OCI-LY3 (cell line): ENCODE measurements at regions not wholly inside any gene's neighbourhood (a gene's known extent, or its start where the extent isn't known, plus 50 kb on each side); places are given as distances from the start of the nearest gene placed in this dataset.

ENCODE experiments used
- H2AFZ ChIP-seq: fragments of 200-600, 300-600 bp; shearing (Covaris generic); 2 replicates; pipeline ENCODE4 v1.6.0; 2014; ENCODE audit warnings: antibody characterized with exemption, low read depth, low read length
- H3K27ac ChIP-seq: fragments of 200-600, 300-600 bp; sonication (generic); 2 replicates; pipeline ENCODE4 v1.5.1; 2014; ENCODE audit warnings: mild to moderate bottlenecking, low read length, moderate library complexity, mixed read lengths
- H3K27me3 ChIP-seq: fragments of 200-600, 300-600 bp; sonication (generic); 2 replicates; pipeline ENCODE4 v1.6.1; 2014; ENCODE audit warnings: low read depth, low read length, mixed read lengths
- H3K36me3 ChIP-seq: fragments of 200-600, 300-600 bp; sonication (generic); replicated peaks from 2 replicates; pipeline ENCODE3; 2014; ENCODE audit warnings: low read depth, low read length, mixed read lengths
- H3K4me1 ChIP-seq: fragments of 300-600, 200-600 bp; sonication (generic); 2 replicates; pipeline ENCODE4 v1.6.1; 2014; ENCODE audit warnings: low read length, mixed read lengths
- H3K4me2 ChIP-seq: fragments of 200-600, 300-600 bp; sonication (generic); 2 replicates; pipeline ENCODE4 v1.6.1; 2014; ENCODE audit warnings: low read length, mixed read lengths
- H3K4me3 ChIP-seq: fragments of 300-600, 200-600 bp; sonication (generic); 2 replicates; pipeline ENCODE4 v1.5.1; 2014; ENCODE audit warnings: antibody characterized with exemption, mild to moderate bottlenecking, low read length, moderate library complexity
- H3K79me2 ChIP-seq: fragments of 300-600, 200-600 bp; shearing (Covaris generic); 2 replicates; pipeline ENCODE4 v1.6.1; 2014; ENCODE audit warnings: mild to moderate bottlenecking, low read length, mixed read lengths
- H3K9ac ChIP-seq: fragments of 300-600, 200-600 bp; shearing (Covaris generic); 2 replicates; pipeline ENCODE4 v1.6.0; 2014; ENCODE audit warnings: mild to moderate bottlenecking, low read length, moderate library complexity
- H3K9me3 ChIP-seq: fragments of 200-600, 300-600 bp; shearing (Covaris generic); 2 replicates; pipeline ENCODE4 v1.6.1; 2014; ENCODE audit warnings: low read length, mixed read lengths; ENCODE audit not compliant: insufficient read depth
- H4K20me1 ChIP-seq: fragments of 200-600, 300-600 bp; sonication (generic); 2 replicates; pipeline ENCODE4 v1.6.1; 2016; ENCODE audit warnings: low read length, mixed read lengths; ENCODE audit not compliant: insufficient read depth
- EZH2phosphoT487 ChIP-seq: fragments of 200-600 bp; shearing (Covaris generic); IDR thresholded peaks from 2 replicates; pipeline ENCODE4 v1.6.1; 2018; ENCODE audit warnings: antibody characterized with exemption, mixed run types, low read depth
- TF ChIP-seq, protein P1 (sequence below): fragments of 200-600, 300-600 bp; sonication (generic); IDR thresholded peaks from 2 replicates; pipeline ENCODE4 v1.5.1; 2014; ENCODE audit warnings: antibody characterized with exemption, low read length, low read depth

GRCh38 chr1:47575855-47576757 lies 138.3 kb downstream of the FOXD2 start:
- no peaks in the 10 kb centered on the region for H3K79me2 ChIP-seq
- no peak overlapping the region for H3K27ac ChIP-seq
- no peak overlapping the region for H3K4me2 ChIP-seq
- H3K4me3 ChIP-seq: no peak overlapping the region
- TF ChIP-seq EZH2phosphoT487: no peak
- TF ChIP-seq, protein P1, sequence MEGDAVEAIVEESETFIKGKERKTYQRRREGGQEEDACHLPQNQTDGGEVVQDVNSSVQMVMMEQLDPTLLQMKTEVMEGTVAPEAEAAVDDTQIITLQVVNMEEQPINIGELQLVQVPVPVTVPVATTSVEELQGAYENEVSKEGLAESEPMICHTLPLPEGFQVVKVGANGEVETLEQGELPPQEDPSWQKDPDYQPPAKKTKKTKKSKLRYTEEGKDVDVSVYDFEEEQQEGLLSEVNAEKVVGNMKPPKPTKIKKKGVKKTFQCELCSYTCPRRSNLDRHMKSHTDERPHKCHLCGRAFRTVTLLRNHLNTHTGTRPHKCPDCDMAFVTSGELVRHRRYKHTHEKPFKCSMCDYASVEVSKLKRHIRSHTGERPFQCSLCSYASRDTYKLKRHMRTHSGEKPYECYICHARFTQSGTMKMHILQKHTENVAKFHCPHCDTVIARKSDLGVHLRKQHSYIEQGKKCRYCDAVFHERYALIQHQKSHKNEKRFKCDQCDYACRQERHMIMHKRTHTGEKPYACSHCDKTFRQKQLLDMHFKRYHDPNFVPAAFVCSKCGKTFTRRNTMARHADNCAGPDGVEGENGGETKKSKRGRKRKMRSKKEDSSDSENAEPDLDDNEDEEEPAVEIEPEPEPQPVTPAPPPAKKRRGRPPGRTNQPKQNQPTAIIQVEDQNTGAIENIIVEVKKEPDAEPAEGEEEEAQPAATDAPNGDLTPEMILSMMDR: no peak
- H3K4me1 ChIP-seq: no peaks in the 10 kb centered on the region
- no peak overlapping the region for H3K9ac ChIP-seq
- no peaks in the 10 kb centered on the region for H4K20me1 ChIP-seq
- H3K36me3 ChIP-seq: no peaks in the 10 kb centered on the region
- H3K27me3 ChIP-seq: no peaks in the 10 kb centered on the region
- H2AFZ ChIP-seq: no peak overlapping the region
- H3K9me3 ChIP-seq: no peaks in the 10 kb centered on the region

DNA sequence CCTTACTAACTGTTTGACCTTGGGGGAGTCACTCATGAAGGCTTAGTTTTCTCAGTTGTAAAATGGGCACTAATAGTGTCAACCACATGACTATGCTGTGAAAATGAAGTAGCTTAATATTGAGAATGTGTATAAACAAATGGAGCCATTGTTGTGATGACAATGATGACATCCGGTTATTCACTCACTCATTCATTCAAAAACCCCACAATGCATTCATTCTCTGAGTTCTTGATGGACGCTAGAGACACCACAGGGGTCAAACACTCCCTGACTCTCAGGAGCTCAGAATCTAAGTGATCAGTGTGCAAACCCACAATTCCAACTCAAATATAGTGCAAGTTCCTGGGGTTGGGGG lies 138.9 kb downstream of the FOXD2 start:
- Histone ChIP-seq H3K36me3 (no peaks in the 10 kb centered on the region), H3K4me1 (no peaks in the 10 kb centered on the region), H3K9ac (no peak overlapping the region)

DNA sequence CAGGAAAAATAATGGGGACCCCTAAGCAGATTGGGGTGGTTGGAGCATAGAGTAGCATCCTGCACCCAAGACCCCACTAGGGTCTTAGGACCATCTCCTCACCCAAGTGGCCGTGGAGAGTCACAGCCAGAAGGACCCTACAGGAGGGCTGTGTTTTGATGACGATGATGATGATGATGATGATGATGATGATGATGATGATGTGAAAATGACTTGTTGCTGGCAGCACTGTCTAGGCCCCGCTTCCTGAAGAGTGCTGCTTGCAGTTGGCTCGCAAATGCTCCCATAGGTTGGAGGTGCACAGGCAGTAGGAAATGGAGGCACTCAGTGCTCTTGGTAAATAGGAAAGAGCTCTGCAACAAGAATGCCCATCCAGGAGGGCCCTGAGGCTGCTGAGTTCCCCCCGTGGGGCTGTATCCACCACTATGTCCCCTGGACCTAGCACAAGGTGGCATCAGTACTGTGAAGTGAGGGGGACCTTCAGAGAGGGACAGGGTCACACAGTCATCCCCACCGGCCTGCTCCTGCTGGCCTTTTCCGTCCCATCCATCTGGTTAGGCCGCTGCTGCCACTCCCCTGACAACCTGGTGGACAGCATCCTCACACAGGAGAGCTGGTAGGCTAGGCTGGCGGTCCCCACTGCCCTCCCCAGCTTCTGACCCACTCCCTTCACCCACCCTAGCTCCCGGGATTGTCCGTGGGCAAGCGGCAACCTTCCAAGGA lies 139.6 kb downstream of the FOXD2 start:
- Histone ChIP-seq H3K27ac (no peak overlapping the region), H3K4me2 (no peak overlapping the region), H3K9me3 (no peaks in the 10 kb centered on the region), H3K36me3 (no peaks in the 10 kb centered on the region), H3K27me3 (peaks cover 10% of the 10 kb centered on the region), H2AFZ (no peak overlapping the region), H3K79me2 (no peaks in the 10 kb centered on the region), H3K4me3 (no peak overlapping the region), H3K4me1 (no peaks in the 10 kb centered on the region), H3K9ac (no peak overlapping the region), H4K20me1 (no peaks in the 10 kb centered on the region)
- TF ChIP-seq, protein P1: no peak
- no peak for TF ChIP-seq EZH2phosphoT487

More for the DNA sequence above, 138.9 kb downstream of the FOXD2 start:
- H3K79me2 ChIP-seq: no peaks in the 10 kb centered on the region
- H3K4me2 ChIP-seq: no peak overlapping the region
- H3K27me3 ChIP-seq: peaks cover 3% of the 10 kb centered on the region; the same call in 1 of the 2 replicates
- H2AFZ ChIP-seq: no peak overlapping the region
- no peak overlapping the region for H3K27ac ChIP-seq
- no peak for TF ChIP-seq EZH2phosphoT487
- TF ChIP-seq, protein P1: no peak
- no peak overlapping the region for H3K4me3 ChIP-seq
- H4K20me1 ChIP-seq: no peaks in the 10 kb centered on the region
- H3K9me3 ChIP-seq: no peaks in the 10 kb centered on the region

- Histone ChIP-seq H3K27me3 (peaks cover 16% of the 10 kb centered on the region), H3K4me1 (no peaks in the 10 kb centered on the region)
These were observed 140.3 kb downstream of the FOXD2 start for GRCh38 chr1:47578026-47578720.

More at GRCh38 chr1:47578026-47578720, 140.3 kb downstream of the FOXD2 start:
- no peaks in the 10 kb centered on the region for H3K36me3 ChIP-seq
- no peaks in the 10 kb centered on the region for H3K9me3 ChIP-seq
- no peak overlapping the region for H2AFZ ChIP-seq
- H3K9ac ChIP-seq: no peak overlapping the region
- no peak overlapping the region for H3K4me3 ChIP-seq
- no peak overlapping the region for H3K4me2 ChIP-seq
- no peaks in the 10 kb centered on the region for H3K79me2 ChIP-seq
- no peaks in the 10 kb centered on the region for H4K20me1 ChIP-seq
- H3K27ac ChIP-seq: no peak overlapping the region
- TF ChIP-seq EZH2phosphoT487: no peak
- TF ChIP-seq, protein P1: no peak
